GM23248 (cell line): ENCODE measurements at regions not wholly inside any gene's neighbourhood (a gene's known extent, or its start where the extent isn't known, plus 50 kb on each side); places are given as distances from the start of the nearest gene placed in this dataset.

Experiments
- EZH2 ChIP-seq: fragments of 200-600 bp; sonication (generic); IDR thresholded peaks from 2 replicates; pipeline ENCODE4 v1.6.1; 2018; ENCODE audit warnings: antibody characterized with exemption, mild to moderate bottlenecking; ENCODE audit not compliant: insufficient read depth, poor library complexity, severe bottlenecking
- EZH2phosphoT487 ChIP-seq: fragments of 200-600 bp; sonication (generic); IDR thresholded peaks from 2 replicates; pipeline ENCODE4 v1.6.1; 2018; ENCODE audit warnings: antibody characterized with exemption, moderate library complexity, mild to moderate bottlenecking, low read depth; ENCODE audit not compliant: insufficient read depth

GRCh38 chr2:177335917-177336450 lies 56.6 kb upstream of the AGPS start:
- TF ChIP-seq EZH2 (no peak), EZH2phosphoT487 (no peak)
